ENCODE measurements at regions not wholly inside any gene's neighbourhood (a gene's known extent, or its start where the extent isn't known, plus 50 kb on each side); places are given as distances from the start of the nearest gene placed in this dataset.
"Not testable (repeated sequence)": the region's sequence is repeated elsewhere in the genome, so short reads cannot be mapped to it uniquely, and the experiment has no call there.

GRCh38 chr5:122515210-122515609 is 203.2 kb downstream of the SNCAIP start:
- DNase-seq = not testable (repeated sequence)

GRCh38 chr5:122515709-122516431 is 203.8 kb downstream of the SNCAIP start:
- peak; percentile 53 to 69 for DNase-seq

- DNase-seq = no peak
These were observed 204.4 kb downstream of the SNCAIP start for GRCh38 chr5:122516432-122516743.

- no peak for DNase-seq
These were observed 205.1 kb downstream of the SNCAIP start for GRCh38 chr5:122517091-122517490.

- no peak for DNase-seq
These were observed 211.7 kb downstream of the SNCAIP start for GRCh38 chr5:122523776-122524175.

- DNase-seq = no peak
These were observed 215.5 kb downstream of the SNCAIP start for GRCh38 chr5:122527547-122527946.

GRCh38 chr5:122532035-122532434 is 220.0 kb downstream of the SNCAIP start:
- DNase-seq = no peak

- DNase-seq = no peak
These were observed 221.8 kb downstream of the SNCAIP start for GRCh38 chr5:122533825-122534224.

GRCh38 chr5:122534829-122535228 is 222.8 kb downstream of the SNCAIP start:
- no peak for DNase-seq

- no peak for DNase-seq
These were observed 229.4 kb downstream of the SNCAIP start for GRCh38 chr5:122541388-122541787.

GRCh38 chr5:122545986-122546385 is 228.9 kb upstream of the SNX2 start:
- DNase-seq = no peak

GRCh38 chr5:122547219-122547618 is 227.7 kb upstream of the SNX2 start:
- no peak for DNase-seq

GRCh38 chr5:122547669-122548068 is 227.2 kb upstream of the SNX2 start:
- DNase-seq = no peak

GRCh38 chr5:122559676-122560075 is 215.2 kb upstream of the SNX2 start:
- DNase-seq = no peak

- DNase-seq = no peak
These were observed 213.7 kb upstream of the SNX2 start for GRCh38 chr5:122561209-122561608.

GRCh38 chr5:122565331-122565730 is 209.5 kb upstream of the SNX2 start:
- no peak for DNase-seq

GRCh38 chr5:122576256-122577016 is 198.4 kb upstream of the SNX2 start:
- DNase-seq = no peak

GRCh38 chr5:122581629-122582028 is 193.3 kb upstream of the SNX2 start:
- DNase-seq = no peak

GRCh38 chr5:122584411-122585300 is 190.2 kb upstream of the SNX2 start:
- DNase-seq = no peak

- no peak for DNase-seq
These were observed 189.5 kb upstream of the SNX2 start for GRCh38 chr5:122585371-122585770.

GRCh38 chr5:122586351-122586750 is 188.5 kb upstream of the SNX2 start:
- no peak for DNase-seq

- DNase-seq = no peak
These were observed 183.1 kb upstream of the SNX2 start for GRCh38 chr5:122591828-122592227.

GRCh38 chr5:122599000-122599399 is 175.9 kb upstream of the SNX2 start:
- DNase-seq = no peak

GRCh38 chr5:122600924-122601323 is 174.0 kb upstream of the SNX2 start:
- no peak for DNase-seq

All from SHP77 (cell line).